Neural progenitor cell (in vitro differentiated cells): ENCODE measurements at regions not wholly inside any gene's neighbourhood (a gene's known extent, or its start where the extent isn't known, plus 50 kb on each side); places are given as distances from the start of the nearest gene placed in this dataset.

ENCODE experiments used
- DNase-seq: peaks from one replicate; pipeline ENCODE4 v3.0.0-alpha.2; 2016; ENCODE audit warnings: low spot score
- H2AFZ ChIP-seq: fragments of 200-600 bp; sonication (generic); replicated peaks from 2 replicates; pipeline ENCODE4 v1.6.1; 2016; ENCODE audit warnings: antibody characterized with exemption
- H3F3A ChIP-seq: fragments of 200-600 bp; sonication (generic); 2 replicates; pipeline ENCODE4 v1.6.1; 2016; ENCODE audit warnings: antibody characterized with exemption, low read depth
- H3K27ac ChIP-seq: fragments of 200-600 bp; sonication (generic); 2 replicates; pipeline ENCODE4 v1.5.1; 2016; ENCODE audit warnings: mild to moderate bottlenecking
- H3K27me3 ChIP-seq: fragments of 200-600 bp; sonication (generic); 2 replicates; pipeline ENCODE4 v1.6.1; 2016; ENCODE audit warnings: mild to moderate bottlenecking, moderate library complexity
- H3K36me3 ChIP-seq: fragments of 200-600 bp; sonication (generic); 2 replicates; pipeline ENCODE4 v1.5.1; 2016
- H3K4me1 ChIP-seq: fragments of 200-600 bp; sonication (generic); 2 replicates; pipeline ENCODE4 v1.6.1; 2016; ENCODE audit warnings: mixed run types
- H3K4me2 ChIP-seq: fragments of 200-600 bp; sonication (generic); 2 replicates; pipeline ENCODE4 v1.6.1; 2016
- H3K4me3 ChIP-seq: fragments of 200-600 bp; sonication (generic); 2 replicates; pipeline ENCODE4 v1.5.1; 2016
- H3K79me2 ChIP-seq: fragments of 200-600 bp; sonication (generic); 2 replicates; pipeline ENCODE4 v1.6.1; 2016; ENCODE audit warnings: low read depth
- H3K9ac ChIP-seq: fragments of 200-600 bp; sonication (generic); 2 replicates; pipeline ENCODE4 v1.6.1; 2016
- H3K9me3 ChIP-seq: fragments of 200-600 bp; sonication (generic); 2 replicates; pipeline ENCODE4 v1.5.1; 2016; ENCODE audit warnings: low read depth
- H4K20me1 ChIP-seq: fragments of 200-600 bp; sonication (generic); 2 replicates; pipeline ENCODE4 v1.6.1; 2016; ENCODE audit warnings: low read depth
- H3K27ac Mint-ChIP-seq: 3 replicates; pipeline ENCODE4 v1.8.0; 2021; ENCODE audit warnings: mixed read lengths
- H3K27me3 Mint-ChIP-seq: 2 replicates; pipeline ENCODE4 v1.8.0; 2022; ENCODE audit warnings: low read depth, mild to moderate bottlenecking, inconsistent platforms, moderate library complexity, mixed read lengths; ENCODE audit not compliant: insufficient read depth
- H3K36me3 Mint-ChIP-seq: 3 replicates; pipeline ENCODE4 v1.8.0; 2021; ENCODE audit warnings: mixed read lengths
- H3K4me1 Mint-ChIP-seq: 3 replicates; pipeline ENCODE4 v1.8.0; 2021; ENCODE audit warnings: mixed read lengths
- H3K4me3 Mint-ChIP-seq: 3 replicates; pipeline ENCODE4 v1.8.0; 2021; ENCODE audit warnings: mild to moderate bottlenecking, moderate library complexity, mixed read lengths
- H3K9me3 Mint-ChIP-seq: 3 replicates; pipeline ENCODE4 v1.8.0; 2020; ENCODE audit warnings: mixed read lengths
- EZH2 ChIP-seq: fragments of 200-600 bp; sonication (generic); IDR thresholded peaks from 2 replicates; pipeline ENCODE4 v1.6.1; 2017; ENCODE audit warnings: antibody characterized with exemption, mild to moderate bottlenecking, moderate library complexity
- EZH2phosphoT487 ChIP-seq: fragments of 200-600 bp; sonication (generic); IDR thresholded peaks from 2 replicates; pipeline ENCODE4 v1.6.1; 2017; ENCODE audit warnings: antibody characterized with exemption
- TF ChIP-seq, protein P1 (sequence below): fragments of 200-600 bp; sonication (generic); IDR thresholded peaks from 2 replicates; pipeline ENCODE4 v1.5.1; 2017; ENCODE audit warnings: antibody characterized with exemption, mild to moderate bottlenecking

- no peaks in the 10 kb centered on the region for H3K27me3 Mint-ChIP-seq
Measured at GRCh38 chrX:20499763-20500162, 233.1 kb upstream of the RPS6KA3 start.

GRCh38 chrX:20498851-20499635 is 232.3 kb upstream of the RPS6KA3 start:
- Histone ChIP-seq H3K9me3 (no peaks in the 10 kb centered on the region), H3K4me3 (no peak overlapping the region), H3K4me1 (no peaks in the 10 kb centered on the region), H3F3A (no peaks in the 10 kb centered on the region), H4K20me1 (no peaks in the 10 kb centered on the region), H3K27ac (no peak overlapping the region), H2AFZ (no peak overlapping the region), H3K4me2 (no peak overlapping the region), H3K36me3 (no peaks in the 10 kb centered on the region), H3K79me2 (no peaks in the 10 kb centered on the region), H3K9ac (no peak overlapping the region), H3K27me3 (no peaks in the 10 kb centered on the region)
- Mint-ChIP-seq H3K27me3 (no peaks in the 10 kb centered on the region), H3K9me3 (no peaks in the 10 kb centered on the region), H3K36me3 (no peaks in the 10 kb centered on the region), H3K4me1 (no peaks in the 10 kb centered on the region), H3K27ac (no peak overlapping the region), H3K4me3 (no peak overlapping the region)
- DNase-seq = no peak
- TF ChIP-seq EZH2phosphoT487 (no peak), EZH2 (no peak)
- TF ChIP-seq, protein P1, sequence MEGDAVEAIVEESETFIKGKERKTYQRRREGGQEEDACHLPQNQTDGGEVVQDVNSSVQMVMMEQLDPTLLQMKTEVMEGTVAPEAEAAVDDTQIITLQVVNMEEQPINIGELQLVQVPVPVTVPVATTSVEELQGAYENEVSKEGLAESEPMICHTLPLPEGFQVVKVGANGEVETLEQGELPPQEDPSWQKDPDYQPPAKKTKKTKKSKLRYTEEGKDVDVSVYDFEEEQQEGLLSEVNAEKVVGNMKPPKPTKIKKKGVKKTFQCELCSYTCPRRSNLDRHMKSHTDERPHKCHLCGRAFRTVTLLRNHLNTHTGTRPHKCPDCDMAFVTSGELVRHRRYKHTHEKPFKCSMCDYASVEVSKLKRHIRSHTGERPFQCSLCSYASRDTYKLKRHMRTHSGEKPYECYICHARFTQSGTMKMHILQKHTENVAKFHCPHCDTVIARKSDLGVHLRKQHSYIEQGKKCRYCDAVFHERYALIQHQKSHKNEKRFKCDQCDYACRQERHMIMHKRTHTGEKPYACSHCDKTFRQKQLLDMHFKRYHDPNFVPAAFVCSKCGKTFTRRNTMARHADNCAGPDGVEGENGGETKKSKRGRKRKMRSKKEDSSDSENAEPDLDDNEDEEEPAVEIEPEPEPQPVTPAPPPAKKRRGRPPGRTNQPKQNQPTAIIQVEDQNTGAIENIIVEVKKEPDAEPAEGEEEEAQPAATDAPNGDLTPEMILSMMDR = no peak

More at GRCh38 chrX:20499763-20500162, 233.1 kb upstream of the RPS6KA3 start:
- Histone ChIP-seq H3K27ac (no peak overlapping the region), H3K36me3 (no peaks in the 10 kb centered on the region), H3K4me1 (no peaks in the 10 kb centered on the region), H3F3A (no peaks in the 10 kb centered on the region), H3K9ac (no peak overlapping the region), H4K20me1 (no peaks in the 10 kb centered on the region), H3K4me2 (no peak overlapping the region), H3K9me3 (no peaks in the 10 kb centered on the region), H3K4me3 (no peak overlapping the region), H3K27me3 (no peaks in the 10 kb centered on the region), H2AFZ (no peak overlapping the region), H3K79me2 (no peaks in the 10 kb centered on the region)
- H3K27ac Mint-ChIP-seq = no peak overlapping the region
- no peaks in the 10 kb centered on the region for H3K9me3 Mint-ChIP-seq
- H3K4me1 Mint-ChIP-seq = no peaks in the 10 kb centered on the region
- TF ChIP-seq, protein P1 = no peak
- no peak for TF ChIP-seq EZH2phosphoT487
- no peak for TF ChIP-seq EZH2
- DNase-seq = no peak
- no peak overlapping the region for H3K4me3 Mint-ChIP-seq
- no peaks in the 10 kb centered on the region for H3K36me3 Mint-ChIP-seq

- no peak for DNase-seq
- Histone ChIP-seq H3K4me1 (no peaks in the 10 kb centered on the region), H3K27ac (no peak overlapping the region), H3K36me3 (no peaks in the 10 kb centered on the region), H2AFZ (no peak overlapping the region), H3K4me2 (no peak overlapping the region), H3K9me3 (no peaks in the 10 kb centered on the region), H3K79me2 (no peaks in the 10 kb centered on the region), H3K9ac (no peak overlapping the region), H4K20me1 (no peaks in the 10 kb centered on the region), H3F3A (no peaks in the 10 kb centered on the region), H3K4me3 (no peak overlapping the region), H3K27me3 (no peaks in the 10 kb centered on the region)
- no peak overlapping the region for H3K27ac Mint-ChIP-seq
- H3K9me3 Mint-ChIP-seq = no peaks in the 10 kb centered on the region
- TF ChIP-seq EZH2 (no peak), EZH2phosphoT487 (no peak)
- TF ChIP-seq, protein P1 = no peak
- H3K4me1 Mint-ChIP-seq = no peaks in the 10 kb centered on the region
- no peaks in the 10 kb centered on the region for H3K27me3 Mint-ChIP-seq
- H3K36me3 Mint-ChIP-seq = no peaks in the 10 kb centered on the region
- H3K4me3 Mint-ChIP-seq = no peak overlapping the region
Measured at GRCh38 chrX:20495575-20495974, 228.9 kb upstream of the RPS6KA3 start.
